ENCODE measurements at regions not wholly inside any gene's neighbourhood (a gene's known extent, or its start where the extent isn't known, plus 50 kb on each side); places are given as distances from the start of the nearest gene placed in this dataset.

DNA sequence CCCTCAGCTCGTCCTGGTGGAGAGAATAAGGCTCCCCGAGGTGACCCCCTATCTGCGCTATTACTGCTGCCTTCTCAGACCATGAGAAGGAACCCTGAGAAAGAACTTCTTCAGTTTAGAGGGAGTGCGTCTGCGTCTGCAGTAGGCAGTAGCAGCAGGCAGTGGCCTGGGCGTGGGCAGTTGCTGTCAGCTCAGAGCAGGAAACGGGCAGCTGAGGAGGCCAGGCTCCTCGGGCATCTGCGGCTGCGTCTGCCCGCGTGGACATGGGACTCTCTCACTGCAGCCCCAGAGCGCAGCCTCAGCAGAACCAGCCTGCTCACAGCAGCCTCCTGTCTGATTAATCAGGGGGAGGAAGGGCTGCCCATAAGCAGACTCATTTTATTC is 49.8 kb upstream of the FCN1 start:
- no peak for DNase-seq (ENCODE audit: low read depth in 2 of 2)

- no peak for DNase-seq (ENCODE audit: low read depth in 2 of 2)
These were observed 50.5 kb upstream of the FCN1 start for GRCh38 chr9:134968011-134968822.

GRCh38 chr9:134968823-134969090 is 51.0 kb upstream of the FCN1 start:
- DNase-seq (ENCODE audit: low read depth in 2 of 2) = no peak

GRCh38 chr9:134969156-134970045 is 51.7 kb upstream of the FCN1 start:
- DNase-seq (ENCODE audit: low read depth in 2 of 2) = no peak

DNA sequence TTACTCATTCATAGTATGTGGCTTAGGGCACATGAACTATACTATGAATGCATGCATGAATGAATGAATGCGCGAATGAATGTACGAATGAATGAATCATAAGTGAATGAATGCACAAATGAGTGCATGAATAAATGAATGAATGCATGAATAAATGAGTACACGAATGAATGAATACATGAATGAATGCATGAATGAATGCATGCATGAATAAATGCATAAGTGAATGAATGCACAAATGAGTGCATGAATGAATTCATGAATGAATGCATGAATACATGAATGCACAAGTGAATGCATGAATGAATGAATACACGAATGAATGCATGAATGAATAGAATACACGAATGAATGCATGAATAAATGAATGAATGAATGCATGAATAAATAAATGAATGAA is 52.5 kb upstream of the FCN1 start:
- DNase-seq (ENCODE audit: low read depth in 2 of 2) = no peak

GRCh38 chr9:134970719-134971118 is 53.0 kb upstream of the FCN1 start:
- DNase-seq (ENCODE audit: low read depth in 2 of 2) = no peak

DNA sequence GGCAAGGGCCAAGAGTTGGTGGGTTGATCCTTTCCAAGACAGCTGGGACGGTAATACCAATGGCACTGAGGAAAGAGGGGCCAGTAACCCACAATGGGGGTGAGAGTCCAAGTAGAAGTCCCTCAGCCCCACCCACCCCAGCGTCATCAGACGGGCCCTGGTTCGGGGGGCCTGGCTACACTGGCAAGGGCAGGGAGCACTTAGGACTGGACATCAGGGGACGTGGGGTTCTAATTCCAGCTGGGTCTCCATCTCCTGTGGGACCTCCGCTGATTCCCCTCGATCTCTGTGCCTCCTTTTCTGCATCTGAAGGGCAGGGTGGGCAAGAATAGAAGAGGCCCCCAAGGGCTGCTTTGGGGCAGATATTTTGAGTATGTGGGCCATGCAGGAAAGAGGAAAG is 53.5 kb upstream of the FCN1 start:
- no peak for DNase-seq (ENCODE audit: low read depth in 2 of 2)

- no peak for DNase-seq (ENCODE audit: low read depth in 2 of 2)
These were observed 54.0 kb upstream of the FCN1 start for GRCh38 chr9:134971696-134972095.

DNA sequence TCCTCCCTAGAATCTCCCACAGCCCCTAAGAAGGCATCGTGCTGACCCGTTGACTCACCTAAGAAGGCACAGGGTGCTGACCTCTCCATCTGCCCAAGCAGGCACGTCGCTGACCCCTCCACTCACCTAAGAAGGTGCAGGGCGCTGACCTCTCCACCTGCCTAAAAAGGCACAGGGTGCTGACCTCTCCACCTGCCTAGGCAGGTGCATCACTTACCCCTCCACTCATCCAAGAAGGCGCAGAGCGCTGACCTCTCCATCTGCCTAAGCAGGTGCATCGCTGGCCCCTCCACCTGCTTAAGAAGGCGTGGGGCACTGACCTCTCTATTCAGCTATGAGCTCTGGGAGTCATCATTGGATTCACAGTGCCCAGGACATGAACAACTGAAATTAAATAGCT is 54.4 kb upstream of the FCN1 start:
- no peak for DNase-seq (ENCODE audit: low read depth in 2 of 2)

DNA sequence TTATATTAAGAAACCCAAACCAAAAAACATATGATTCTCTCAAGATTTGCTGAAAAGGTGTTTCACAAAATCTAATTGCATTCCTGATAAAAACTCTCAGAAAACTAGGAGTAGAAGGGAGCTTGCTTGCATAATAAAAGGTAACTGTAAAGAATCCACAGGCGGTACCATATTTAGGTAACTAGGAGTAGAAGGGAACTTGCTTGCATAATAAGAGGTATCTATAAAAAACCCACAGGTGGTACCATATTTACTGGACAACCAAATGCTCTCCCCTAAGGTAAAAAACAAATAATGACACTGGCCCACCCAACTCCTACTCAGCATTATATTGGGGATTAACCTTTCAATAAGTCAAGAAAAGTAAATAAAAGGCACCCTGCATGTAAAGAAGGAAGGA is 57.5 kb upstream of the FCN1 start:
- no peak for DNase-seq (ENCODE audit: low read depth in 2 of 2)

GRCh38 chr9:134976403-134976802 is 58.7 kb upstream of the FCN1 start:
- no peak for DNase-seq (ENCODE audit: low read depth in 2 of 2)

DNA sequence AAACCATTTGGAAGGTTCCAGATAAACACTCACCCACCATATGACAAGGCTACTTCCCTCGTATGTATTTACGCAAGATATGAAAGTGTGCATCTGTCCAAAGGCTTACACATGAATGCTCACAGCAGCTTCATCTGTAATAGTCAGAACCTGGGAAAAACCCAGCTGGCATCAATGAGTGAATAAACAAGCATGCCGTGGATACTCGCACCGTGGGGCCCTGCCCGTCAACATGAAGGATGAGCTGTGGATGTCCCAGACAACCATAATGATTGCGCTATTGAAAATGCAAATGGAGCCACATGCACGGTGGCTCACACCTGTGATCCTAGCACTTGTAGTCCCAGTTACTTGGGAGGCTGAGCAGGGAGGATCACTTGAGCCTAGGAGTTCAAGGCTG is 60.6 kb upstream of the FCN1 start:
- DNase-seq (ENCODE audit: low read depth in 2 of 2) = no peak

DNA sequence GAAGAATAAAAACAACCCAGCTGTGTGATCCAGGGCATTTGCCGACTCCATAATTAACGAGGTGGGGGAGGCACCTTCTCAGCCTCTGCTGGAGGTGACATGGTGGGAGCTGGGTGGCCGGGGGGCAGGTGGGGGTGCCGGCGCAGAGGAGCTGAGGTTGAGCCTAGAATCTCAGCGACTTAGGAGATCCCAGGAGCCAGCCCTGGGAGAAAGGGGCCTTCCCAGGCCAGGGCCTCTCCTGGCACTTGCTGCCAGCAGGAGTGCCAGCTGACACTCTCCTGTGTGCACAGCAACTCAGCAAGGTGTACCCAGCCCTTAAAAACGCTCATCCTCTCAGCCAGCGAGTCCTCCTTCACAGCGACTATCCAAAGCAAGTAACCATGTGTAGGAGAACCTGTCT is 62.8 kb upstream of the FCN1 start:
- DNase-seq (ENCODE audit: low read depth in 2 of 2) = no peak

DNA sequence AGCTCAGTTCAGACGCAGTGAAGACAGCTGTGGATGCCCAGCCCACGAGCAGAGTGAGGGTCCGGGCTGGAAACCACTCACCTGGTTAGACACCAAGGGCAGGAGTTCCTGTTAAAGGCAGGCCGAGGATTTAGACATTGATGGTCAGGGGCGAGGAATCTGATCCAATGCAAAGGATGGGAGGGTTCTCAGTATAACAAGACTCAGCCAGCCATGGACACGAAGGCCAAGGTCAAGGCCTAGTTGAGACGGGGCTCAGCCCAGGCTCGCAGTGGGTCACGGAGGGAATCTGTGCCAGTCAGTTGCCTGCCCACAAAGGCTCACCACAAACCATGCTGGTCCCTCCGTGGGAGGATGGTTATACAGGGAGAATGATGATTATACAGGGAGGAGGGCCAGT is 63.3 kb upstream of the FCN1 start:
- DNase-seq (ENCODE audit: low read depth in 2 of 2) = no peak

DNA sequence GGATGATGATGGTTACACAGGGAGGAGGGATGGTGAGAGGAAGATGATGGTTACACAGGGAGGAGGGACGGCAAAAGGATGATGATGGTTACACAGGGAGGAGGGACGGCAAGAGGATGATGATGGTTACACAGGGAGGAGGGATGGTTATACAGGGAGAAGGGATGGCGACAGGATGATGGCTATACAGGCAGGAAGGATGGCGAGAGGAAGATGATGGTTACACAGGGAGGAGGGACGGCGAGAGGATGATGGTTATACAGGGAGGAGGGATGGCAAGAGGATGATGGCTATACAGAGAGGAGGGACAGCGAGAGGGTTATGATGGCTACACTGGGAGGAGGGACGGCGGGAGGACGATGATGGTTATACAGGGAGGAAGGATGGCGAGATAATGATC is 64.1 kb upstream of the FCN1 start:
- no peak for DNase-seq (ENCODE audit: low read depth in 2 of 2)

DNA sequence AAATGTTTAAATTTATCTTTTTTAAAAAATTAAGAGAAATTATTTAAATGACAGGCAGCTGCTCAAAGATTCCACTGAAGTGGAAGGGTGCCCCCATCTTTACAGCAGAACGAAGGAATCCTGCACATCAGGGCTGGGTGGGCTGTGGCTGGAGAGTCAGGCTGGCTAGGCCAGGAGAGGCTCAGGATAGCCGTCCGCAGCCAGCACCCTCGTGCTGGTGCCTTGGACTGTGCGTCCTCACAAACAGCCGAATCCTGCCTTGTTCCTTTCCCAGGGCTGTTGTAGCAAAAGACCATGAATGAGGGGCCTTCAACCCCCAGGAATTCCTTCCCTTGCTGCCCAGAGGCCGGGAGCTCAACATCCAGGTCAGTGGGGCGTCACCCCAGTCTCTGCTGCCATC is 64.6 kb upstream of the FCN1 start:
- DNase-seq (ENCODE audit: low read depth in 2 of 2) = no peak

DNA sequence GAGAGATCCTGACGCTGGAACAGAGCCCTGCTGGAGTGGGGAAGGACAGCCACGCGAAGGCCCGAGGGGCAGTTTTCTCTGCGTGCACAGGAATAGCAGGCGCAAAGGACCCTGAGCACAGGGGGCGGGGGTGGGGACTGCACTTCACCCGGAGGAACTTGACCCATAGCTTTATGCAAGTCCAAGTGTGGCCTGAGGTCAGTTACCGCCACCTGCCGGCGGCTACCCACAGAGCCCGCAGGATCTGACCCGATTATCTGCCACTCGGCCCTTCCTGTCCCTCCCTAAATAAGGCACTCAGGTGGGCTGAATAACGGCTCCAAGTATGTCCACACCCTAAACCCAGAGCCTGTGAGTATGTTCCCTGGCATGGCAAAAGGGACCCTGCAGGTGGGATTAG is 65.4 kb upstream of the FCN1 start:
- peak in 1 of 2 donors; percentile 11 for DNase-seq (ENCODE audit: low read depth in 2 of 2)

GRCh38 chr9:134983506-134984371 is 66.0 kb upstream of the FCN1 start:
- DNase-seq (ENCODE audit: low read depth in 2 of 2) = no peak

GRCh38 chr9:134984372-134985265 is 66.9 kb upstream of the FCN1 start:
- no peak for DNase-seq (ENCODE audit: low read depth in 2 of 2)

- DNase-seq (ENCODE audit: low read depth in 2 of 2) = no peak
These were observed 67.7 kb upstream of the FCN1 start for GRCh38 chr9:134985451-134985850.

- DNase-seq (ENCODE audit: low read depth in 2 of 2) = no peak
These were observed 69.2 kb upstream of the FCN1 start for GRCh38 chr9:134986957-134987356.
